SK-N-SH treated with all-trans-retinoic acid at 6 μM for 48 hours (cell line): ENCODE measurements at regions not wholly inside any gene's neighbourhood (a gene's known extent, or its start where the extent isn't known, plus 50 kb on each side); places are given as distances from the start of the nearest gene placed in this dataset.

Source experiments
- ARNTL ChIP-seq: fragments of 450-650 bp; formaldehyde crosslinking; IDR thresholded peaks from 2 replicates; pipeline ENCODE4 v1.5.0; 2020; ENCODE audit warnings: low read depth, mild to moderate bottlenecking, moderate library complexity, borderline replicate concordance
- BACH2 ChIP-seq: fragments of 250-450 bp; sonication (Bioruptor Pico); IDR thresholded peaks from 2 replicates; pipeline ENCODE4 v1.9.0; 2021; ENCODE audit warnings: mild to moderate bottlenecking, borderline replicate concordance
- CSDC2 ChIP-seq: fragments of 250-450 bp; sonication (Bioruptor Pico); IDR thresholded peaks from 2 replicates; pipeline ENCODE4 v1.5.0; 2020; ENCODE audit warnings: mild to moderate bottlenecking, moderate library complexity
- OSR1 ChIP-seq: fragments of 250-450 bp; sonication (Bioruptor Pico); IDR thresholded peaks from 2 replicates; pipeline ENCODE4 v1.8.0; 2022; ENCODE audit warnings: moderate library complexity, mild to moderate bottlenecking, inconsistent platforms
- PATZ1 ChIP-seq: fragments of 250-450 bp; sonication (Bioruptor Pico); IDR thresholded peaks from 2 replicates; pipeline ENCODE4 v1.8.0; 2020; ENCODE audit warnings: mild to moderate bottlenecking, moderate library complexity, borderline replicate concordance
- RARB ChIP-seq: fragments of 250-450 bp; sonication (Bioruptor Pico); IDR thresholded peaks from 2 replicates; pipeline ENCODE4 v1.8.0; 2021; ENCODE audit warnings: mild to moderate bottlenecking, moderate library complexity
- TCF4 ChIP-seq: fragments of 250-450 bp; sonication (Bioruptor Pico); IDR thresholded peaks from 2 replicates; pipeline ENCODE4 v1.8.0; 2021; ENCODE audit warnings: mild to moderate bottlenecking, moderate library complexity, borderline replicate concordance
- ZFP3 ChIP-seq: fragments of 250-450 bp; sonication (Bioruptor Pico); IDR thresholded peaks from 2 replicates; pipeline ENCODE4 v1.5.0; 2020; ENCODE audit warnings: mild to moderate bottlenecking, moderate library complexity
- ZNF70 ChIP-seq: fragments of 450-650 bp; formaldehyde crosslinking; IDR thresholded peaks from 2 replicates; pipeline ENCODE4 v1.5.0; 2020; ENCODE audit warnings: mild to moderate bottlenecking, moderate library complexity
- TF ChIP-seq, protein P1 (sequence below): fragments of 250-450 bp; sonication (Bioruptor Pico); IDR thresholded peaks from 2 replicates; pipeline ENCODE4 v1.5.1; 2020; ENCODE audit warnings: low read depth, mild to moderate bottlenecking, moderate library complexity

DNA sequence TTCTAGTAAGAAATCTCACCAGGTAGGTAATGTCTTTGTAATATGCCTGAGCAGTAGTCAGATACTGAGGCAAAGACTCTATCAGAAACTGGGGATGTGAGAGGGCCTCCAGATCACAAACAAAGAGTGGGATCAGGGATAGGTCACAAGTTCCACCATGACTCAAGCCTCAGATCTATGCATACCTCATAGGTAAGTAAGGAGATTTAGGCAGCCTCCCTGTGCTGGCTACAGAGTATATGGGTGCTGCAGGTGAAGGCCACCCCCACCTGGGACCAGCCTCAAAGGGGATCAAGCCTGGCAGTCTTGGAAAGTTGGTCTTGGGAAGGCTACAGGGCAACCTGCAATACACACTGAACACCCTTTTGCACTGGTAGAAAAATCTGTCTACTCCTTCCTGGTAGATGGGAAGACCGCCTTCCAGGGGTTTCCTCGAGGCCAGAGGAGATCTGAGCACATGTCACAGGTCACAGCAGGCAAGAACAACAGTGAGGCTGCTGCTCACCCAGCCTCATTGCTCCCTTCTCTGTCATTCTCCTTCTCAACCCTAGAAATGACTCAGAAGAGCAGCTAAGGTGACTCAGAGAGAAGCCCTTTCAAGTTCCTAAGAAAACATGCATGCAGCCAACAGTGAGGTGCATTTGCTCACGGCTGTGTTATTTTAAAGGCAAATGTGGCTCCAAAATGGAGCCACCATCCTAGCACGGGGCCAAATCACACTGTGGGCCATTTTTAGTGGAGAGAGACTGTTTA lies 143.4 kb upstream of the CDKN3 start:
- TF ChIP-seq PATZ1 (CRISPR knock-in tag), result no peak
- no peak for TF ChIP-seq BACH2 (CRISPR knock-in tag)
- TF ChIP-seq, protein P1, sequence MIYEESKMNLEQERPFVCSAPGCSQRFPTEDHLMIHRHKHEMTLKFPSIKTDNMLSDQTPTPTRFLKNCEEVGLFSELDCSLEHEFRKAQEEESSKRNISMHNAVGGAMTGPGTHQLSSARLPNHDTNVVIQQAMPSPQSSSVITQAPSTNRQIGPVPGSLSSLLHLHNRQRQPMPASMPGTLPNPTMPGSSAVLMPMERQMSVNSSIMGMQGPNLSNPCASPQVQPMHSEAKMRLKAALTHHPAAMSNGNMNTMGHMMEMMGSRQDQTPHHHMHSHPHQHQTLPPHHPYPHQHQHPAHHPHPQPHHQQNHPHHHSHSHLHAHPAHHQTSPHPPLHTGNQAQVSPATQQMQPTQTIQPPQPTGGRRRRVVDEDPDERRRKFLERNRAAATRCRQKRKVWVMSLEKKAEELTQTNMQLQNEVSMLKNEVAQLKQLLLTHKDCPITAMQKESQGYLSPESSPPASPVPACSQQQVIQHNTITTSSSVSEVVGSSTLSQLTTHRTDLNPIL (CRISPR knock-in tag), result no peak
- no peak for TF ChIP-seq ZNF70 (CRISPR knock-in tag)
- TF ChIP-seq RARB (CRISPR knock-in tag), result no peak
- TF ChIP-seq ARNTL, result no peak
- no peak for TF ChIP-seq CSDC2
- no peak for TF ChIP-seq ZFP3 (CRISPR knock-in tag)
- TF ChIP-seq TCF4 (CRISPR knock-in tag), result no peak
- no peak for TF ChIP-seq OSR1
